Urinary bladder (tissue), 3 donors: ENCODE measurements at regions not wholly inside any gene's neighbourhood (a gene's known extent, or its start where the extent isn't known, plus 50 kb on each side); places are given as distances from the start of the nearest gene placed in this dataset.

Experiments used
- DNase-seq: peaks from one replicate; pipeline ENCODE4 v3.0.0-alpha.2; 2015; ENCODE audit errors: extremely low spot score
- H3K27ac ChIP-seq: one replicate; pipeline ENCODE4 v1.5.1; 2013; ENCODE audit warnings: low read depth, mild to moderate bottlenecking, moderate library complexity
- H3K36me3 ChIP-seq: one replicate; pipeline ENCODE4 v1.6.1; 2013; ENCODE audit warnings: mild to moderate bottlenecking, moderate library complexity; ENCODE audit not compliant: insufficient read depth
- H3K4me1 ChIP-seq: one replicate; pipeline ENCODE4 v1.6.1; 2013; ENCODE audit warnings: mild to moderate bottlenecking, moderate library complexity; ENCODE audit not compliant: insufficient read depth
- H3K4me3 ChIP-seq: one replicate; pipeline ENCODE4 v1.5.1; 2013; ENCODE audit warnings: low read depth, low read length
- WGBS: extraction: QIAGEN DNeasy Blood & Tissue Kit; methylation state at CpG from one replicate; pipeline ENCODE4 v1.1.7; 2013; 5-methylcytosine and 5-hydroxymethylcytosine counted together
- donor health status: healthy with polysubstance abuse.
- donor health status: healthy.

DNA sequence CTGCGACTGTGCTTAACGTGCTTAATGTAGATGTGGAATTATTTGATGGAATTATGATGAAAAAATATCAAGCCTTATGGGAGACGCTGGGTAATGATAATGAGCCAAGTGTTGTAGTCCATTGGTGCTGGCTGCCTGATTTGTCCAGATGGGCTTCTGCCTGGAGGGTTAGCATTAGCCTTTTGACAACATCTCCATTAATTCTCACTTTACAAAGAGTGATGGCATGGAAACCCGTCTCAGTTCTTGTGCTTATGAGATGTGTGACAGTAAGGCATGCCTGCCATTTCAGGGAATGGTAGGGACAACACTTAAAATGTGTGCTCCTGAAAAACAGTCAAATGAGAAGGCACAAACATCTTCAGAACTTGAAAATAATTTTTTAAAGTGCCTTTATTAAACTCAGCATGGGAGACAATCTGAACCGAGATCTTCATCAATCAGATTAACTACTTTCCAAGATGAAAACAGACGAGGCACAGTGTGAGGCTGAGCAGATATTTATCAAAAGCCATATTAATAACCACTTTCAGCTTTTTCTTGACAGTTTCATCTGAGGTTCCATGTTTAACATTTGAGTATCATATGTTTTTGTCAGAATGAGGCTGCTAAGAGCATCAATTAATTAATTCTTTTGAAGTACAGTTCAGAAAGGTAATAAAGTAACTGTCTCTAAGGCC is 473.1 kb downstream of the NXPH1 start:
- H3K27ac ChIP-seq = no peak overlapping the region
- WGBS = 84% methylated on average over 6 of the region's 6 CpGs
- H3K4me3 ChIP-seq = no peak overlapping the region
- DNase-seq = no peak
- no peaks in the 10 kb centered on the region for H3K36me3 ChIP-seq
- no peaks in the 10 kb centered on the region for H3K4me1 ChIP-seq

- 34% methylated on average over 1 of the region's 1 CpG for WGBS
- Histone ChIP-seq H3K27ac (no peak overlapping the region), H3K4me1 (no peaks in the 10 kb centered on the region), H3K36me3 (no peaks in the 10 kb centered on the region), H3K4me3 (no peak overlapping the region)
- no peak for DNase-seq
These were observed 475.5 kb downstream of the NXPH1 start for GRCh38 chr7:8908889-8909288.

GRCh38 chr7:8913682-8914081 is 480.3 kb downstream of the NXPH1 start:
- Histone ChIP-seq H3K4me1 (no peaks in the 10 kb centered on the region), H3K36me3 (no peaks in the 10 kb centered on the region), H3K27ac (no peak overlapping the region), H3K4me3 (no peak overlapping the region)
- WGBS = 38% methylated on average over 2 of the region's 2 CpGs
- DNase-seq = no peak

DNA sequence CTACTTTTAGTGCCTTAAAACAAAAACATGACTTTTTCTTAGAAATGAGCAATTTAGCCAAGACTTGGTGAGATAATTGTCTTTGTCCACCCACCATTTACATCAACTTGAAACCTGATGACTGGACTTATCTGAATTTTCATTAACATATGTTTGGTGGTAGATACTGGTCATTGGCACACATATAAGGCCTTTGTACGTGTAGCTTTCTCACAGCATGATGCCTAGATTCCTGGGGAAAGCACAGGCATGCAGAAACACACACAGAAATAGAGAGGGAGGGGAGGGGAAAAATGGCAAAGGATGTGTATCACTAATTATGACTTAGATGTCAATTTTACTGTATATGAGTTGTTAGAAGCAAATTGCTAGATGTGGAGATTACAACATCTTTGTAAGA is 488.4 kb downstream of the NXPH1 start:
- DNase-seq = no peak
- Histone ChIP-seq H3K27ac (no peak overlapping the region), H3K36me3 (no peaks in the 10 kb centered on the region), H3K4me1 (no peaks in the 10 kb centered on the region), H3K4me3 (no peak overlapping the region)
- WGBS = 33% methylated on average over 1 of the region's 1 CpG

GRCh38 chr7:8922726-8923125 is 489.3 kb downstream of the NXPH1 start:
- H3K4me3 ChIP-seq = no peak overlapping the region
- H3K27ac ChIP-seq = no peak overlapping the region
- DNase-seq = no peak
- H3K36me3 ChIP-seq = no peaks in the 10 kb centered on the region
- WGBS = 87% methylated on average over 2 of the region's 2 CpGs
- H3K4me1 ChIP-seq = no peaks in the 10 kb centered on the region

- Histone ChIP-seq H3K4me3 (no peak overlapping the region), H3K36me3 (no peaks in the 10 kb centered on the region), H3K27ac (no peak overlapping the region), H3K4me1 (no peaks in the 10 kb centered on the region)
- 46% methylated on average over 2 of the region's 2 CpGs for WGBS
- no peak for DNase-seq
These were observed 489.9 kb downstream of the NXPH1 start for GRCh38 chr7:8923164-8923806.

GRCh38 chr7:8931906-8932646 is 498.7 kb downstream of the NXPH1 start:
- WGBS = 62% methylated on average over 8 of the region's 8 CpGs
- no peak for DNase-seq
- no peak overlapping the region for H3K4me3 ChIP-seq
- no peak overlapping the region for H3K27ac ChIP-seq
- H3K36me3 ChIP-seq = no peaks in the 10 kb centered on the region
- no peaks in the 10 kb centered on the region for H3K4me1 ChIP-seq

GRCh38 chr7:8932751-8933150 is 499.3 kb downstream of the NXPH1 start:
- Histone ChIP-seq H3K4me1 (no peaks in the 10 kb centered on the region), H3K36me3 (no peaks in the 10 kb centered on the region), H3K27ac (no peak overlapping the region), H3K4me3 (no peak overlapping the region)
- WGBS = 90% methylated on average over 2 of the region's 2 CpGs
- DNase-seq = no peak

DNA sequence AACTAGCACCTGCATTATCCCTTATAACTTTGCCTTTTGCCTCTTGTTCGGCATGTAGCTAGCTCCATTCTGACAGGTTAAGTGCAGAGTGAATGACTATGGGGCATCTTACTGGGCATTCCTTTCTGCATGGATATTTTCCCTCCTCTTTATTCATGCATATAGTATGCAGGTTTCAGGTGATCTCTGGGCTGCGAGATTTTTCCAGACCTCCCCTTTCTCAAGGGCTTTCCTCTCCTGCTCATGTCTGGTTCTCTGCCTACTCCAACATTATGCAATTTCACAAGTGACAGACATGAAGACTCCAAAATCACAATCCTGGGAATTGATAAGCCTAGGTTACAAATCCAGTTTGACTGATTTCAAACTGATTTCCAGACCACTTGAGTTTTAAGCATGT is 503.8 kb downstream of the NXPH1 start:
- WGBS = 57% methylated on average over 2 of the region's 2 CpGs
- no peak for DNase-seq
- Histone ChIP-seq H3K27ac (no peak overlapping the region), H3K36me3 (no peaks in the 10 kb centered on the region), H3K4me1 (no peaks in the 10 kb centered on the region), H3K4me3 (no peak overlapping the region)

GRCh38 chr7:8938044-8938805 is 504.8 kb downstream of the NXPH1 start:
- Histone ChIP-seq H3K4me1 (no peaks in the 10 kb centered on the region), H3K36me3 (no peaks in the 10 kb centered on the region), H3K4me3 (no peak overlapping the region), H3K27ac (no peak overlapping the region)
- DNase-seq = no peak
- 53% methylated on average over 9 of the region's 9 CpGs for whole genome bisulfite sequencing

- DNase-seq = no peak
- no peak overlapping the region for H3K4me3 ChIP-seq
- WGBS = 57% methylated on average over 1 of the region's 1 CpG
- no peaks in the 10 kb centered on the region for H3K36me3 ChIP-seq
- no peaks in the 10 kb centered on the region for H3K4me1 ChIP-seq
- no peak overlapping the region for H3K27ac ChIP-seq
These were observed 506.0 kb downstream of the NXPH1 start for GRCh38 chr7:8939446-8939845.

GRCh38 chr7:8963722-8964121 is 530.3 kb downstream of the NXPH1 start:
- Histone ChIP-seq H3K4me3 (no peak overlapping the region), H3K4me1 (no peaks in the 10 kb centered on the region), H3K36me3 (no peaks in the 10 kb centered on the region), H3K27ac (no peak overlapping the region)
- no peak for DNase-seq
- WGBS = 80% methylated on average over 2 of the region's 2 CpGs

GRCh38 chr7:8965177-8965576 is 531.8 kb downstream of the NXPH1 start:
- H3K4me1 ChIP-seq = no peaks in the 10 kb centered on the region
- no peak for DNase-seq
- no peak overlapping the region for H3K27ac ChIP-seq
- no peak overlapping the region for H3K4me3 ChIP-seq
- WGBS = 80% methylated on average over 3 of the region's 3 CpGs
- H3K36me3 ChIP-seq = no peaks in the 10 kb centered on the region
